Hepatocyte (in vitro differentiated cells): ENCODE measurements at regions not wholly inside any gene's neighbourhood (a gene's known extent, or its start where the extent isn't known, plus 50 kb on each side); places are given as distances from the start of the nearest gene placed in this dataset.

Source experiments
- CTCF ChIP-seq: fragments of 200-600 bp; sonication (generic); IDR thresholded peaks from 2 replicates; pipeline ENCODE4 v1.5.1; 2016; ENCODE audit warnings: antibody characterized with exemption, mild to moderate bottlenecking; ENCODE audit not compliant: poor library complexity
- EZH2phosphoT487 ChIP-seq: fragments of 200-600 bp; sonication (generic); IDR thresholded peaks from one replicate; pipeline ENCODE4 v1.6.1; 2018; ENCODE audit warnings: antibody characterized with exemption, mild to moderate bottlenecking, low read depth, moderate library complexity; ENCODE audit not compliant: unreplicated experiment, severe bottlenecking

- TF ChIP-seq CTCF (no peak), EZH2phosphoT487 (no peak)
These were observed 98.8 kb upstream of the NCKAP5 start for GRCh38 chr2:133667085-133667484.
